UCSD-AML1 (cell line): ENCODE measurements at regions not wholly inside any gene's neighbourhood (a gene's known extent, or its start where the extent isn't known, plus 50 kb on each side); places are given as distances from the start of the nearest gene placed in this dataset.
"Not testable (repeated sequence)": the region's sequence is repeated elsewhere in the genome, so short reads cannot be mapped to it uniquely, and the experiment has no call there.

Experiments used
- DNase-seq: peaks from one replicate; lab custom pipeline; 2025; ENCODE audit not compliant: unreplicated experiment; lab: John Stamatoyannopoulos, UW

DNA sequence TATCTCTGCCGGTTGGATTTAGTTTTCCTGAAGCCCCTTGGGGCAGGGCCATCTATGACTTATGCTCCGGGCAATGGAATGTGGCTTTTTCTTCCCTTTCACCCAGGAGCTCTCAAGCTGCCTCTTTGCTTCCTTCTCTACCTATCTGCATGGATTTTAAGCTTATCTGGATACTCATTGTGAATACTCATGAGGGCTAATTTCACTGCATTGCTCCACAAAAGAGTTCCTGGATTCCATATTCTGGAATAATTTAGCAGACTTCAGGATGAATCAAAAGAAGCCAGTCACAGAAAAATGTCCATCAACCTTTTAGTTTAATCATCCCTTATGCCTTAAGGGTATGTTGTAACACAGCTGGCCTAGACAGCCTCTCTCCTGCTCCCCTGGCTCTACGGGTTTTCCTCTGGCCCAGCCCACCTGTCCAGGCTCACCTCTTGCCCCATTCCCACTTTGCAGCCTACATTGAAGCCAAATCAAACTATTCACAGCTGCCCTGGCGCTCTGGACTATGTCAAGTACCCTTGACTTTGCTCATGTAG lies 122.8 kb upstream of the RMDN2 start:
- no peak for DNase-seq

GRCh38 chr2:37802899-37803379 lies 122.1 kb upstream of the RMDN2 start:
- no peak for DNase-seq

- not testable (repeated sequence) for DNase-seq
Observed at GRCh38 chr2:37806004-37806403, 119.1 kb upstream of the RMDN2 start.

DNA sequence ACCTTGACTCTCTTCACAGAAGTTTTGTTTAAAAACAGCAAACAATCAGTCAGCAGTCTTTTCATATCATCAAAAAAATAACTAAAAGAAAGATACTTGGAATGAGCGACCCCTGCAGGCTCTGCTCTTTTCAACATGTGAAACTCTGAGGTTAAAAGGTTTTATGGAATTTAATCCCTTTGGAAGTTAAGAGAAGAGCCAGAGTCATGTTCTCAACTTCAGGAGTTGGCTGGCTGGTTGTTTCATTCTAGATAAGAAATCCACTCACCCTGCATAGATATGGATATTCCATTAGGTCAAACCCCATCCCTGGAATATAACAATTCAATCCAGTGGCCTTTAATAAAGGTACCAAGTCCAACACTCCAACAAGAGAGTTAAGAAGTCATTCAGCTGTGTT lies 115.6 kb upstream of the RMDN2 start:
- peak; percentile 28 for DNase-seq

GRCh38 chr2:37809931-37810570 lies 115.0 kb upstream of the RMDN2 start:
- DNase-seq, result no peak

GRCh38 chr2:37812414-37812813 lies 112.7 kb upstream of the RMDN2 start:
- DNase-seq, result no peak

- DNase-seq, result no peak
Observed at GRCh38 chr2:37812941-37813730, 112.0 kb upstream of the RMDN2 start.

DNA sequence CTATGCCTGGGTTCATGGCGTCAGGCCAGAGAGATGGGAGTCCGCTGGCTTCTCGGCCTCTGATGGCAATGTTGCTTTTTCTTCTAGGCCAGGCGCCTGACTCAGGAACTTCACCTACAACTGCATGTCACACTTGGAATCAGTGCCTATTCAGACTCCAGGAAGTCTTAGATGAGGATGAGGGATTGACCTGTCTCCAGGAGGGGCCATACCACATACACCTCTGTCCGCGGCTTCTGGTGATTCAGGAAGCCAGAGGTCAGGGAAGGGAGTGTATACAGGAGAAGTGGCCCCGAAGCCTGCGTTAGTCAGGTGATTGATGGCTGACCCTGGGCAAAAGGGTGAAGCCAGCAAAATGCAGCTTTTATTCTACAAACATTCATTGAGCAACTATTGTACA lies 109.1 kb upstream of the RMDN2 start:
- DNase-seq, result no peak

DNA sequence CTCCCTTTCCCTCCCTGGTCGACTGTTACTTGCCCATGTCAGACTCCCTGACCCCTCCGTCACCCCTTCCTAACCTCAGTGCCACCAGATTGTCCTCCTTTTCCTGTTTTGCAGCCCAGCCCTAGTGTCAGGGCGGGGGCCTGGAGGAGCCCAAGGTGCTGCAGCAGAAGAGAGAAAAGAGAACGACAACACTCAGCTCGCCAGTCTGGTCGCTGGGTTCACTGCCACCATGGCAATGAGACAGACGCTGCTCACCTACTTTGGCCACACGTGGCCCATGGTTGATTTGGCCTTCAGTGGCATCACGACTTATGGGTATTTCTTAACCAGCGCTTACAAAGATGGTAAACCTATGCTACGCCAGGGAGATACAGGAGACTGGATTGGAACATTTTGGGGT lies 108.4 kb upstream of the RMDN2 start:
- DNase-seq, result peak; percentile 41

GRCh38 chr2:37819186-37819585 lies 105.9 kb upstream of the RMDN2 start:
- DNase-seq, result no peak

- no peak for DNase-seq
Observed at GRCh38 chr2:37820471-37820986, 104.6 kb upstream of the RMDN2 start.

GRCh38 chr2:37825586-37825985 lies 99.5 kb upstream of the RMDN2 start:
- DNase-seq, result no peak

GRCh38 chr2:37826611-37827010 lies 98.5 kb upstream of the RMDN2 start:
- no peak for DNase-seq

- DNase-seq, result no peak
Observed at GRCh38 chr2:37827455-37827854, 97.6 kb upstream of the RMDN2 start.

GRCh38 chr2:37827911-37828511 lies 97.1 kb upstream of the RMDN2 start:
- DNase-seq, result no peak

DNA sequence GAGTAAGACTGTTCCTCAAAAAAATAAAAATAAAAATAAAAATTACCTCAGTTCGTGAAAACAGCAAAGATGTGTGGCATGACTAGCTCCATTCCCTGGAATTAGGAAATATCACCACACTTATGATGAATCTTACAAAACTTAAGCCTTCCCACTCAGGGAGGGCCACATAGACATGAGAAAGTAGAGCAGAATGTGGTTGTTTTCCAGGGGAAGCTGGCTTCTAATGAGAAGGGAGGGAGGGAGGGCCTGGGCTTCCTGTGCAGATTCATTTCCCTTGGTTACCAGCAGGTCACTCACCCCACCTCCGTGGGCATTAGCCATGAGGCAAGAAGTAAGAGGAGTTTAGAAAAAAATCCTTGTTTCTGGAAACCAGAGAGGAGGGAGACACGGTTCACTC lies 95.9 kb upstream of the RMDN2 start:
- DNase-seq, result peak; percentile 50

- no peak for DNase-seq
Observed at GRCh38 chr2:37829616-37830395, 95.3 kb upstream of the RMDN2 start.

DNA sequence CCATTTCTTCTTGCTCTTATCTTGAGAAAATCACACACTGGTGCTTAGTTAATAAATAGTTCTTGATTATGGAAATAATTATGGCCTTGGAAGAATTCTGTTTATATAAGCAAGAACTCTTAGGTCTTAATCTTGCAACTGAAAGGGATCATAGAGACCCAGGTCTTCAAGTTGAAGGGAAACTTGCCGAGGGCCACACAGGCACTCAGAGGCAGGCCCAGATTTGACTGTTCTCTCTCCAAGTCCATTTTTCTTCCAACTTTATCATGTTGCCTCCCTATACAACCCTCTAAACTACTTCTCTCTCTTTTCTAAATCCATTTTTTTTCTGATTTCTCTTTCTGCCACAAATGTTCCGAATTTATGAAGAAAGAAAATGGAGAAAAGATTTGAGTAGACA lies 94.5 kb upstream of the RMDN2 start:
- DNase-seq, result no peak

DNA sequence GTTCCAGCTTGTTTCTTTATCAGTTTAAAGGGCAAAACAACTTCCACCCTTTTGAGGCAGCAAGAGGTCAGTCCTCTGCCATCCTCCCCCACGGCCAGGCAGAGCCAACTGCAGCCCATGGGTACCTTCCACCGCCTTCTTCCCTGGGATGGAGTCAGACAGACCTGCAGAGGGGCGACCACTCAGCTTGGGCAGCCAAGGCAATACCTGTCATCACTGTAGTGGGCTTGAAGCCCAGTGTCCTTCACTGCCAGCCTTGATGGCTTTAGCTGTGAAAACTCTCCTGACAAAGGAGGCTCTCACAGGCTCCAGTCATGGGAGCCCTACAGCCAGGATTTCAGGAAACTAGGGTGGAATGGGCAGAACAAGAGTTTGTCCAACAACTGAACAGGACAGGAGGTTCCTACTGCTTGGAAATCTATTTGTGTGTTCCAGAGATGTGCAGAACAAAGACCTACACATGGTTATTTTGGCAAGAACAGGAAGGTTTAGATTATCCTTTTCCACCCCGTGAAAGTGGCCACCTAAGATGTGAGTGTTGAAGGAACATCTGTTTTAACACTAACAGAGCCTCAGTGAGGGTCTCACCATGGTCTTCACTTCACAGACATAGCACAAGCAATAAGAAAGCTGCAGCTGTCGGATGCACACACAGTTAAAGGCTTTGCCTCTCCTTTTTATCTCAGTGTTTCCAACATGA lies 93.9 kb upstream of the RMDN2 start:
- no peak for DNase-seq

DNA sequence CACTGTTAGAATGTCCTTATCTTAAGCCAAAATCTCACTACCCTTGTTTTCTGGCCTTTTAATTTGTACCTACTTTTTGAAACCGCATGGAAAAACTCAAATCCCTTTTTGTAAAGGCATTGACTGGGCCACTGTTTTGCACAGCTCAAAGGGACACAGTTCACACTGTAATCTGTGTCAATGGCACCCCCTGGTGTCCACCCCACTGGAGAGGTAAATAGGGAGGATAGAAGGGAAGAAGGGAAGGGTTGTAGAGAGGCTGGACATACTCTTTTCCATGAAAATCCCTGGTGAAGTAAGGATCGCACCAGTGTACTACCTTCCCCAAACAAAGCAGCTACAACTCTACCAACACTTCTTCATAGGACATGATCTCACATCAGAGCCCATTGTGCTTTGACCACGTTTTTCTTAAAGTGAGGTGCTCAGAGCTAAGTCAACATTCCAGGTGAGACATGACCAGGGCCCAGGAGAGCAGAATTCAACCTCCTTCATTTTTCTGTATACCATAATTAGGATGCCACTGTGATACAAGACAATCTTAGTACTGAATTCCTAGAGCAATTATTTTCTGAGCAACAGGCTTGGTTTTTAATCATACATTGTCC lies 92.4 kb upstream of the RMDN2 start:
- peak; percentile 81 for DNase-seq
